Fibroblast of skin of back (primary cell): ENCODE measurements at regions not wholly inside any gene's neighbourhood (a gene's known extent, or its start where the extent isn't known, plus 50 kb on each side); places are given as distances from the start of the nearest gene placed in this dataset.

Source experiments
- DNase-seq: peaks from one replicate; pipeline ENCODE4 v3.0.0-alpha.2; 2013

- DNase-seq = no peak
Measured at GRCh38 chr7:25864943-25865751, 286.9 kb upstream of the NFE2L3 start.

GRCh38 chr7:25868509-25868908, 283.5 kb upstream of the NFE2L3 start:
- DNase-seq = no peak

- no peak for DNase-seq
Measured at GRCh38 chr7:25870574-25870973, 281.4 kb upstream of the NFE2L3 start.

- DNase-seq = no peak
Measured at GRCh38 chr7:25876092-25876491, 275.9 kb upstream of the NFE2L3 start.

GRCh38 chr7:25877802-25878789, 273.9 kb upstream of the NFE2L3 start:
- peak; percentile 39 for DNase-seq

- no peak for DNase-seq
Measured at GRCh38 chr7:25879799-25880198, 272.2 kb upstream of the NFE2L3 start.

GRCh38 chr7:25881317-25882037, 270.5 kb upstream of the NFE2L3 start:
- DNase-seq = no peak

- no peak for DNase-seq
Measured at GRCh38 chr7:25882151-25882773, 269.7 kb upstream of the NFE2L3 start.

- DNase-seq = no peak
Measured at GRCh38 chr7:25884265-25884828, 267.7 kb upstream of the NFE2L3 start.

- DNase-seq = no peak
Measured at GRCh38 chr7:25885057-25885576, 266.9 kb upstream of the NFE2L3 start.

- no peak for DNase-seq
Measured at GRCh38 chr7:25886387-25887240, 265.4 kb upstream of the NFE2L3 start.

GRCh38 chr7:25887266-25887665, 264.7 kb upstream of the NFE2L3 start:
- no peak for DNase-seq

GRCh38 chr7:25887795-25888559, 264.0 kb upstream of the NFE2L3 start:
- DNase-seq = no peak

GRCh38 chr7:25889765-25890164, 262.2 kb upstream of the NFE2L3 start:
- DNase-seq = no peak

- DNase-seq = no peak
Measured at GRCh38 chr7:25891591-25891990, 260.4 kb upstream of the NFE2L3 start.

- no peak for DNase-seq
Measured at GRCh38 chr7:25893436-25893835, 258.6 kb upstream of the NFE2L3 start.

- peak; percentile 11 for DNase-seq
Measured at GRCh38 chr7:25894002-25894901, 257.7 kb upstream of the NFE2L3 start.

GRCh38 chr7:25894902-25895791, 256.9 kb upstream of the NFE2L3 start:
- peak; percentile 27 for DNase-seq
